Muscle of back (tissue), 3 donors: ENCODE measurements at regions not wholly inside any gene's neighbourhood (a gene's known extent, or its start where the extent isn't known, plus 50 kb on each side); places are given as distances from the start of the nearest gene placed in this dataset.
A peak's percentile ranks its signal among the peaks of the same experiment; 100 is the strongest.

Experiments
- DNase-seq, 3 donors: peaks; one replicate each; pipeline versions ENCODE4 v3.0.0 to v3.0.0-alpha.2; 2013

- peak in 1 of 3 donors; percentile 38 for DNase-seq
These were observed 970.0 kb upstream of the SLC35B3 start for GRCh38 chr6:9405369-9405768.

GRCh38 chr6:9404351-9405146 lies 969.2 kb upstream of the SLC35B3 start:
- no peak for DNase-seq

GRCh38 chr6:9403736-9404135 lies 968.4 kb upstream of the SLC35B3 start:
- peak in 1 of 3 donors; percentile 2 for DNase-seq

- DNase-seq = no peak
These were observed 966.6 kb upstream of the SLC35B3 start for GRCh38 chr6:9401960-9402359.

- no peak for DNase-seq
These were observed 964.6 kb upstream of the SLC35B3 start for GRCh38 chr6:9399916-9400315.

- peak in 2 of 3 donors; percentile 8 to 11 for DNase-seq
These were observed 963.5 kb upstream of the SLC35B3 start for GRCh38 chr6:9398767-9399373.

GRCh38 chr6:9398071-9398766 lies 962.9 kb upstream of the SLC35B3 start:
- DNase-seq = no peak

GRCh38 chr6:9388596-9388995 lies 953.3 kb upstream of the SLC35B3 start:
- no peak for DNase-seq

GRCh38 chr6:9380568-9380967 lies 945.2 kb upstream of the SLC35B3 start:
- no peak for DNase-seq

GRCh38 chr6:9373308-9373707 lies 938.0 kb upstream of the SLC35B3 start:
- DNase-seq = no peak

- DNase-seq = no peak
These were observed 935.1 kb upstream of the SLC35B3 start for GRCh38 chr6:9370480-9370879.

GRCh38 chr6:9365378-9365777 lies 930.0 kb upstream of the SLC35B3 start:
- no peak for DNase-seq

- no peak for DNase-seq
These were observed 926.4 kb upstream of the SLC35B3 start for GRCh38 chr6:9361749-9362148.

- DNase-seq = no peak
These were observed 925.5 kb upstream of the SLC35B3 start for GRCh38 chr6:9360881-9361280.

GRCh38 chr6:9347608-9348007 lies 912.3 kb upstream of the SLC35B3 start:
- DNase-seq = no peak

- no peak for DNase-seq
These were observed 911.6 kb upstream of the SLC35B3 start for GRCh38 chr6:9346923-9347322.

- DNase-seq = no peak
These were observed 900.1 kb upstream of the SLC35B3 start for GRCh38 chr6:9335431-9335830.

GRCh38 chr6:9334979-9335378 lies 899.6 kb upstream of the SLC35B3 start:
- no peak for DNase-seq

- no peak for DNase-seq
These were observed 897.0 kb upstream of the SLC35B3 start for GRCh38 chr6:9332241-9332780.

- DNase-seq = no peak
These were observed 881.5 kb upstream of the SLC35B3 start for GRCh38 chr6:9316831-9317230.

- no peak for DNase-seq
These were observed 880.8 kb upstream of the SLC35B3 start for GRCh38 chr6:9315966-9316650.

GRCh38 chr6:9308284-9308683 lies 872.9 kb upstream of the SLC35B3 start:
- DNase-seq = no peak
